Thymus (tissue), 11 donors: ENCODE measurements at regions not wholly inside any gene's neighbourhood (a gene's known extent, or its start where the extent isn't known, plus 50 kb on each side); places are given as distances from the start of the nearest gene placed in this dataset.

ENCODE experiments used
- DNase-seq, 9 donors: peaks; one replicate each; pipeline ENCODE4 v3.0.0-alpha.2; 2013; ENCODE audit warnings: low spot score in 9 of 9, low read depth in 6 of 9, missing footprints in 1 of 9
- H3K27ac ChIP-seq, 2 donors: one replicate each; pipeline ENCODE4 v1.5.1; 2013; ENCODE audit warnings: control low read depth in 1 of 2, low read depth in 1 of 2, low read length in 1 of 2, mild to moderate bottlenecking in 1 of 2, moderate library complexity in 1 of 2
- H3K27me3 ChIP-seq, 2 donors: one replicate each; pipeline ENCODE4 v1.5.1; 2013; ENCODE audit warnings: low read length in 1 of 2; ENCODE audit not compliant: control insufficient read depth in 2 of 2, insufficient read depth in 1 of 2
- H3K36me3 ChIP-seq, 2 donors: one replicate each; pipeline ENCODE4 v1.5.1; 2013; ENCODE audit warnings: low read length in 1 of 2, mild to moderate bottlenecking in 1 of 2, moderate library complexity in 1 of 2; ENCODE audit not compliant: control insufficient read depth in 2 of 2, insufficient read depth in 2 of 2
- H3K4me1 ChIP-seq, 2 donors: one replicate each; pipeline ENCODE4 v1.5.1; 2013; ENCODE audit warnings: low read length in 2 of 2; ENCODE audit not compliant: control insufficient read depth in 2 of 2, insufficient read depth in 2 of 2
- H3K4me3 ChIP-seq, 2 donors: one replicate each; pipeline ENCODE4 v1.5.1; 2013; ENCODE audit warnings: low read length in 2 of 2, control low read depth in 1 of 2, mild to moderate bottlenecking in 1 of 2
- H3K9me3 ChIP-seq, 2 donors: one replicate each; pipeline ENCODE4 v1.5.1; 2013; ENCODE audit warnings: low read length in 1 of 2, mild to moderate bottlenecking in 1 of 2; ENCODE audit not compliant: control insufficient read depth in 2 of 2, insufficient read depth in 1 of 2
- WGBS: extraction: QIAGEN DNeasy Blood & Tissue Kit; methylation state at CpG from one replicate; pipeline ENCODE4 v1.1.7; 2013; 5-methylcytosine and 5-hydroxymethylcytosine counted together
- donor health status: healthy.

DNA sequence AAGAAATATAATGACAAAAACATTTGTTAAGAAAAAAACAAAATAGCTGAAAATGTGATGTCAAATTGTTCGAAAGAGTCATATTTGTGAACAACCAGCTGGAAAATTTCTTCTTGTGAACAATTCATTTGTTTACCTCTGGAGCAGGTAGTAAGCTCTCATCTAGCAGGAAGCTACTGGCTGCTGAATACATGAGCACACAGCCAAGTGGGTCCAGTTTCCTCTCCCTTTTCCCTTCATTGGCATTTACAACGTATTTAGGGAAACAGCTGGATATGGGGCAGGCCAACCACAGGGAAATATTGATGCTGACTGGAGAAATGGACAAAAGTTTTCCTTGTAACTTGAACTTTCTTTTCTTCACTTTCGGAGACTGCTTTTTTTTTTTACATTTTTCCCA lies 1354.7 kb upstream of the EPHA6 start:
- Histone ChIP-seq H3K9me3 (peaks cover 0 to 1% of the 10 kb centered on the region in 2 donors), H3K36me3 (no peaks in the 10 kb centered on the region), H3K27me3 (no peaks in the 10 kb centered on the region), H3K27ac (no peak overlapping the region), H3K4me1 (no peaks in the 10 kb centered on the region), H3K4me3 (no peak overlapping the region)
- WGBS = 84% methylated on average over 3 of the region's 3 CpGs
- DNase-seq = no peak

DNA sequence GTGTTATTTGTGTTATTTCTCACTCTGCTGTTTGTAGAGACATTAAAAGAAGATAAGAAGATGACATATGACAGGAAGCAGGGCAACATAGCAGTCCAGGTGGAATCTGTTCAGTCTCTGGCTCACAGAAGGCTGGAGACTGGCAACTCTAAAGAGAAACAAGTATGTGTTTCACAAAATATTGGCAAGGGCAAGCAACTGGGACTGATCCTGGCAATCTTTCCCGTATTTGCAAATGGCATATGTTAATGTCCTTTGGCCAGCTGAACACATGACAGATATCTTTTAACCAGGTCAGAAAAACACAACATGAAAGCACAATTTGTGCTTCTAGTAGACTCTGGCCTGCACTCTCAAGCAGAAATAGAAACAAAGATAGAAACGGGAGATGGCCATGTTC lies 1354.1 kb upstream of the EPHA6 start:
- no peaks in the 10 kb centered on the region for H3K36me3 ChIP-seq
- WGBS = 90% methylated on average over 2 of the region's 2 CpGs
- peaks cover 0 to 4% of the 10 kb centered on the region in 2 donors for H3K9me3 ChIP-seq
- DNase-seq = no peak
- no peaks in the 10 kb centered on the region for H3K27me3 ChIP-seq
- H3K4me1 ChIP-seq = no peaks in the 10 kb centered on the region
- no peak overlapping the region for H3K27ac ChIP-seq
- H3K4me3 ChIP-seq = no peak overlapping the region

DNA sequence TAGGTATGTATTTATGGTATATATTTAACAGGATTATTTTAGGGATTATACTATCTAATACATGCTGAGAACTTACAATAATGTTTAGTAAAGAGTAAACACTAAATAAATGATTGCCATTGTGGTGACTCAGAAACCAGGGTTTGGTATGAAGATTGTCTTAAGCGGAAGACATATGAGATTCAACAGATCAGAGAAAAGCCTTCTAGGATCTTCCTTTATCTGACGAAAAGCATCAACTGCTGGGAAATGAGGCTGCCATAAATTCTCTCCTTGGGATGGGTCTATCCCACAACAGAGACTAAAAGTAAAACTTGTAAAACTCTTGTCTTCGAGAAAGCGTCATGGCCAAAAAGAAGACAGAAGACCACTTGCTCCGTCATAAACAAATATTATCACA lies 1352.2 kb upstream of the EPHA6 start:
- Histone ChIP-seq H3K9me3 (peaks cover 0 to 4% of the 10 kb centered on the region in 2 donors), H3K27ac (no peak overlapping the region), H3K4me1 (no peaks in the 10 kb centered on the region), H3K4me3 (no peak overlapping the region), H3K27me3 (no peaks in the 10 kb centered on the region), H3K36me3 (no peaks in the 10 kb centered on the region)
- WGBS = 86% methylated on average over 5 of the region's 5 CpGs
- DNase-seq = no peak

DNA sequence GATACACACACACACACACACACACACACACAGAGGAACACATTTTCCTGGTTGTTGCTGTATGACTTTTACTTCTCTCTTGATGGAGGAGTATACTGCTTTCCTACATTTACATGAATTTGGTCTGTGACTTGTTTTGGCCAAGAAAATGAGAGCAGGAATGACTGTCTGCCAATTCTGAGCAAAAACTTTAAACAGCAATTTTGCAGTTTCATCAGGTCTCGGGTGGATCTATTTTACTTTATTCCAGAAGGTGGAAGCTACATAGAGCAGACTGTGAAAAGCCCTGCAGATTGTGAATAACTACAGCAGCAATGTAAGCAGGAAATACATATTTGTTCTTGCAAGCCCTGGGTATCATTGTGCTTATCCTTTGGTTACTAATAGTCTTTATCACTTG lies 1350.0 kb upstream of the EPHA6 start:
- Histone ChIP-seq H3K4me3 (no peak overlapping the region), H3K4me1 (no peaks in the 10 kb centered on the region), H3K27me3 (no peaks in the 10 kb centered on the region), H3K36me3 (no peaks in the 10 kb centered on the region), H3K27ac (no peak overlapping the region), H3K9me3 (peaks cover 0 to 4% of the 10 kb centered on the region in 2 donors)
- DNase-seq = no peak
- 58% methylated on average over 1 of the region's 1 CpG for WGBS

DNA sequence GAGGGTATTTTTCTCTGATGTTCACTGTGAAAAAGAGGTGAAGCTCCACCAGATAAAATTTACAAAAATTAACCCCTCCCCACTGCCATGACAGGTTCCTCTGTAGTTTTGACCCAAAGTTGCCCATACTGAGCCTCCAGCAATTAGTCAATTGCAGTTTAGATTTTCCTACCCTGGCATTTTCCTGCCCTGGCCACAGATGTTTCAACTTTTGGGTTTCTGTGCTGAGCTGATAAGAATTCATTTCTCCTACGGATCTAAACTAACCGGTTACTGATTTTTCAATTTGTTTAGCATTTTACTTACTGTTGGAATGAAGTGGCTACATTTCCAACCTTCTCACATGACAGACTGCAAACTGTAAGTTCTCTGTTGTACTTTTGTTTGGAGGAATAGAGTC lies 1346.1 kb upstream of the EPHA6 start:
- Histone ChIP-seq H3K4me3 (no peak overlapping the region), H3K27ac (no peak overlapping the region), H3K27me3 (no peaks in the 10 kb centered on the region), H3K36me3 (no peaks in the 10 kb centered on the region), H3K9me3 (peaks cover 0 to 4% of the 10 kb centered on the region in 2 donors), H3K4me1 (no peaks in the 10 kb centered on the region)
- whole genome bisulfite sequencing = 31% methylated on average over 2 of the region's 2 CpGs
- DNase-seq = no peak

DNA sequence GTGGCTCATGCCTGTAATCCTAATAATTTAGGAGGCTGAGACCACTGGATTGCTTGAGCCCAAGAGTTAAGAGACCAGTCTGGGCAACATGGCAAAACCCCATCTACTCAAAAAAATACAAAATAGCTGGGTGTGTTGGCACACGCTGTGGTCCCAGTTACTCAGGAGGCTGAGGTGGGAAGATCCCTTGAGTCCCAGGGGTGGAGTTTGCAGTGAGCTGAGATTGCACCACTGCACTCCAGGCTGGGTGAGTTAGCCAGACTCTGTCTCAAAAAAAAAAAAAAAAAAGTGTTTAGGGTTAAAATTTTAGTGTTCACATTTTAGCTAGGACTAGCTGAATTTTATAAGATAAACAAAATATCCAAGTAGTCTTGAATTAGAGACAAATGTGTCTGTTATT lies 1340.1 kb upstream of the EPHA6 start:
- Histone ChIP-seq H3K4me1 (no peaks in the 10 kb centered on the region), H3K27me3 (no peaks in the 10 kb centered on the region), H3K9me3 (no peaks in the 10 kb centered on the region), H3K36me3 (no peaks in the 10 kb centered on the region), H3K27ac (no peak overlapping the region), H3K4me3 (no peak overlapping the region)
- 93% methylated on average over 1 of the region's 1 CpG for WGBS
- DNase-seq = no peak

DNA sequence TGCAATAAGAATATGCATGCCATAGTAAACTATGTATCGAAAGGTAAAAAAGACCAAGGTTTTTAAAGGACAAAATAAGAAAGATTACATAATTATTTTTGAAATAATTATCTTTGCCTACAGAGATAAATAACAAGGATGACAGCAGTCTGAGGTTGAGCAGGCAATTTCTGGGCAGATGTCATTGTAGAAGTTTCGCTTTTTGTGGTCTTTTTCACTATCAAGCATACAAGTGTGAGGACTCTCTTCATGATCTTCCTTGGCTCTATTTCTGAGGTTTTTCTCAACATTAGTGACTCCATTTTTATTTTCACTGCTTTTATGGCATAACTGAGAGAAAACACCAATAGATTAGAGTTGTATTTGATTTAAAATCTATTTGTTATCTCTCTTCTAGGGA lies 1337.9 kb upstream of the EPHA6 start:
- H3K4me1 ChIP-seq = no peaks in the 10 kb centered on the region
- 81% methylated on average over 2 of the region's 2 CpGs for WGBS
- no peaks in the 10 kb centered on the region for H3K9me3 ChIP-seq
- no peak for DNase-seq
- H3K27me3 ChIP-seq = no peaks in the 10 kb centered on the region
- no peak overlapping the region for H3K4me3 ChIP-seq
- no peak overlapping the region for H3K27ac ChIP-seq
- no peaks in the 10 kb centered on the region for H3K36me3 ChIP-seq

DNA sequence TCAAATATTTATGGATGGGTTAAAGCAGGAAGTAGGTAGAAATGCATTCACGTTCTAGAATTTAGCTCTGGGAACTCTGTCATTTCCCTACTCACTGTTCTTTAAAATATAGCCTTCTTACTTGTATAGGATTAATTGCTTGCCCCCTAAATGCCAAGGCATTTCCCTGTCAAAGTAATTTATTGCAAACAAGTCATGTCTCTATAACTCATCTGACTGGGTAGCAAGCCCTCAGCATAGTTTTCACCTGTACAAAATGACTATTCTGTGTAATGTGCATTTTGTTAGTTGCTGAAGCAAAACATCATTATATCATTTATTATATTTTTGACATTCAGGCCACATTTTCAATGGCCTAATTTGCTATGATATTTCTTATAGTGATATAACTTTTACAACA lies 1308.2 kb upstream of the EPHA6 start:
- no peaks in the 10 kb centered on the region for H3K4me1 ChIP-seq
- no peak overlapping the region for H3K27ac ChIP-seq
- H3K9me3 ChIP-seq = no peaks in the 10 kb centered on the region
- H3K27me3 ChIP-seq = no peaks in the 10 kb centered on the region
- WGBS = 30% methylated on average over 1 of the region's 1 CpG
- no peak for DNase-seq
- no peak overlapping the region for H3K4me3 ChIP-seq
- no peaks in the 10 kb centered on the region for H3K36me3 ChIP-seq

DNA sequence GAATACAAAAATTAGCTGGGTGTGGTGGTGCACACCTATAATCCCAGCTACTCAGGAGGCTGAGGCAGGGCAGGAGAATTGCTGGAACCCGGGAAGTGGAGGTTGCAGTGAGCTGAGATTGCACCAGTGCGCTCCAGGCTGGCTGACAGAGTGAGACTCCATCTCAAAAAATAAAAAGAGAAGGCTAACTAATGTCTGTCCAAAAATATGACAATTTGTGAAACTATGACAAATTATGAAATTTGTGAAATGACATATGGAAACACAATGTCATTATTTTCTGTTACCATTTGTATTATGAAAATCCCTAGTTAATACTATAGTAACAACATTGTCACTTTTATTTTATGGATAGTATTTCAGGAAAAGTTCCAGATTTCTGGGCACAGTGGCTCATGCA lies 1306.3 kb upstream of the EPHA6 start:
- H3K4me3 ChIP-seq = no peak overlapping the region
- no peak overlapping the region for H3K27ac ChIP-seq
- no peaks in the 10 kb centered on the region for H3K27me3 ChIP-seq
- H3K4me1 ChIP-seq = no peaks in the 10 kb centered on the region
- H3K9me3 ChIP-seq = no peaks in the 10 kb centered on the region
- no peak for DNase-seq
- WGBS = 90% methylated on average over 2 of the region's 2 CpGs
- H3K36me3 ChIP-seq = no peaks in the 10 kb centered on the region

DNA sequence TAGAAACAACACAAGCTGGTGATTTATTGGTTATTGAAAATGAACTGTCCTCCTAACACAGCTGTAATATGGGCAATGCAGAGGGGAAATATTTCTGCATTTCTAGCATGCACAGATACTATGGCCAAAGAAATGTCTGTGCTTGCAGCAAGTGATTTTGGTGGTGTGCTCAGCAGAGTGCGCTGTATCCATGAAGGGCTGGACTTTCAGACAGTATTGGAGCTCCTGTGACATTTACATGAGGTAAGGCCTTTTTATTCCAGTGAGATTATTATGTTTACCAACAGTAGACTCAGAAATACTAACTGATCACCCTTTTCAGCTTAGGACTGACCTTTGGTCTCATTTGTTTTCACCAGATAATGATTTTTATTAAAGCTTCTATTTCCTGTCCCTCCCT lies 1302.6 kb upstream of the EPHA6 start:
- no peak for DNase-seq
- H3K27ac ChIP-seq = no peak overlapping the region
- 56% methylated on average over 1 of the region's 1 CpG for WGBS

More for the DNA sequence above, 1302.6 kb upstream of the EPHA6 start:
- no peaks in the 10 kb centered on the region for H3K4me1 ChIP-seq
- H3K9me3 ChIP-seq = no peaks in the 10 kb centered on the region
- no peaks in the 10 kb centered on the region for H3K27me3 ChIP-seq
- no peak overlapping the region for H3K4me3 ChIP-seq
- no peaks in the 10 kb centered on the region for H3K36me3 ChIP-seq
